ENCODE measurements at regions not wholly inside any gene's neighbourhood (a gene's known extent, or its start where the extent isn't known, plus 50 kb on each side); places are given as distances from the start of the nearest gene placed in this dataset.

GRCh38 chr18:21928925-21929324 lies 188.3 kb downstream of the MIB1 start:
- TF ChIP-seq, protein P1, sequence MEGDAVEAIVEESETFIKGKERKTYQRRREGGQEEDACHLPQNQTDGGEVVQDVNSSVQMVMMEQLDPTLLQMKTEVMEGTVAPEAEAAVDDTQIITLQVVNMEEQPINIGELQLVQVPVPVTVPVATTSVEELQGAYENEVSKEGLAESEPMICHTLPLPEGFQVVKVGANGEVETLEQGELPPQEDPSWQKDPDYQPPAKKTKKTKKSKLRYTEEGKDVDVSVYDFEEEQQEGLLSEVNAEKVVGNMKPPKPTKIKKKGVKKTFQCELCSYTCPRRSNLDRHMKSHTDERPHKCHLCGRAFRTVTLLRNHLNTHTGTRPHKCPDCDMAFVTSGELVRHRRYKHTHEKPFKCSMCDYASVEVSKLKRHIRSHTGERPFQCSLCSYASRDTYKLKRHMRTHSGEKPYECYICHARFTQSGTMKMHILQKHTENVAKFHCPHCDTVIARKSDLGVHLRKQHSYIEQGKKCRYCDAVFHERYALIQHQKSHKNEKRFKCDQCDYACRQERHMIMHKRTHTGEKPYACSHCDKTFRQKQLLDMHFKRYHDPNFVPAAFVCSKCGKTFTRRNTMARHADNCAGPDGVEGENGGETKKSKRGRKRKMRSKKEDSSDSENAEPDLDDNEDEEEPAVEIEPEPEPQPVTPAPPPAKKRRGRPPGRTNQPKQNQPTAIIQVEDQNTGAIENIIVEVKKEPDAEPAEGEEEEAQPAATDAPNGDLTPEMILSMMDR (IDR thresholded peaks at IDR 0.05; ENCODE audit: low read depth, low read length), result no peak
- no peak for DNase-seq (ENCODE audit: extremely low read depth, low read depth)

GRCh38 chr18:21930177-21930576 lies 189.6 kb downstream of the MIB1 start:
- TF ChIP-seq, protein P1 (IDR thresholded peaks at IDR 0.05; ENCODE audit: low read depth, low read length), result no peak
- DNase-seq (ENCODE audit: extremely low read depth, low read depth), result no peak

- TF ChIP-seq, protein P1 (IDR thresholded peaks at IDR 0.05; ENCODE audit: low read depth, low read length), result no peak
- DNase-seq (ENCODE audit: extremely low read depth, low read depth), result no peak
Measured at GRCh38 chr18:21933931-21934765, 193.6 kb downstream of the MIB1 start.

DNA sequence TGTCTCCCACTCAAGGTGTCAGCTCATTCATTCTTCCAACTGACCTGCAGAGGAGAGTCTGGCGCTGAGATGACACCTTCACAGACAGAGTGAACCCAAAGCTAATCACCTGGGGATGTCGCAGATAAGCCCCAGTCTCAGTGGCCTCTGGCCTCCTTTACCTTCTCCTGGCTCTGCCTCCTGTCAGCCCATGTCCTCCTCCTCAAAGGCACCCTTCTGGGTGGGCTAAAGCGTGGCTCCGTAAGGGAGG lies 194.1 kb downstream of the MIB1 start:
- no peak for DNase-seq (ENCODE audit: extremely low read depth, low read depth)
- TF ChIP-seq, protein P1 (IDR thresholded peaks at IDR 0.05; ENCODE audit: low read depth, low read length), result no peak

DNA sequence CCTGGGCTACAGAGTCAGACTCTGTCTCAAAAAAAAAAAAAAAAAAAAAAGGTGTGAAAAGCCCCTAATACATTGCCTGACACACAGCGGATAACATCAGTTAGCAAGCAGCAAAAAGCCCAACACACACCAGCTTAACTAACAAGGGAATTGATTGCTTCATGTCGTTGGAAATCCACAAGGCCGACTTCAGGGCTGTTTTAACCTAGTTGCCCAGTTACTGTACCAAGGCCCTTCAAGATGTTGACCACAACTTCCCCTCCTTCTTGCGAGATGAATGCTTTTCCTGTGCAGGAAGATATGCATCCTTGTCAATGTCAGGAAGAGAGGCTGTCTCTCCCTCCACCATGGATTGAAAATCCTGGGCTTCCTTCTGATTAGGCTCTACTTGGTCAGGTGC lies 202.9 kb downstream of the MIB1 start:
- TF ChIP-seq, protein P1 (IDR thresholded peaks at IDR 0.05; ENCODE audit: low read depth, low read length), result no peak
- DNase-seq (ENCODE audit: extremely low read depth, low read depth), result no peak

DNA sequence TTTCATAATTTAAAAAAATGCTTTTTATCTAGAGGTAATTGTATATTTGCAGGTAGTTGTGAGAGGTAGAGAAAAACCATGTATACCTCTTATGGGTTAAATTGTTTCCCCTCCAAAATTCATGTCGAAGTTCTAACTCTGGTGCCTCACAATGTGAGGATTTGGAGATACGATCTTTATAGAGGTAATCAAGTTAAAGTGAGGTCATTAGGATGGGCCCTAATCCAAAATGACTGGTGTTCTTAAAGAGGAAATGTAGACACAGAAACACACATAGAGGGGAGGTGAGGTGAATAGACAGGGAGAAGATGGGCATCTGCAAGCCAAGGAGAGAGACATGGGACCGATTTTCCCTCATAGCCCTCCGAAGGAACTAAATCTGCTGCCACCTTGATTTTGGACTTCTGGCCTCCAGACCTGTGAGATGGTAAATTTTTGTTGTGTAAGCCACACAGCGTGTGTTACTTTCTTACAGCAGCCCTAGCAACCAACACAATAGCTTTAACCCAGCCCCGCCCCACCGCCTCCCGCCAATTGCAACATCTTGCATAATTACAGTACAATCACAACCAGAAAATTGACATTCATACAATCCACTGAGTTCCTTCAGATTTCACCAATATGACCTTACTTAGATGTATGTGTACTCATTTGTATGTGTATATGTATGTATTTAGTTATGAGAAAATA lies 208.9 kb downstream of the MIB1 start:
- DNase-seq (ENCODE audit: extremely low read depth, low read depth), result no peak
- TF ChIP-seq, protein P1 (IDR thresholded peaks at IDR 0.05; ENCODE audit: low read depth, low read length), result no peak

Measured in AG09319 (cell line).